Trophoblast cell (in vitro differentiated cells and primary cell): ENCODE measurements at regions not wholly inside any gene's neighbourhood (a gene's known extent, or its start where the extent isn't known, plus 50 kb on each side); places are given as distances from the start of the nearest gene placed in this dataset.
A peak's percentile ranks its signal among the peaks of the same experiment; 100 is the strongest.

Source experiments
- DNase-seq, 2 donors: peaks; one replicate each; pipeline ENCODE4 v3.0.0-alpha.2; 2016
- H2AFZ ChIP-seq: 2 replicates; pipeline ENCODE4 v1.6.1; 2013; ENCODE audit warnings: low read length, moderate library complexity, mild to moderate bottlenecking; ENCODE audit not compliant: insufficient read depth, poor library complexity
- H2AK5ac ChIP-seq: 2 replicates; pipeline ENCODE4 v1.6.1; 2013; ENCODE audit warnings: mild to moderate bottlenecking, low read length
- H2BK120ac ChIP-seq: 2 replicates; pipeline ENCODE4 v1.6.1; 2013; ENCODE audit warnings: low read length, mild to moderate bottlenecking, moderate library complexity; ENCODE audit not compliant: insufficient read depth, poor library complexity
- H2BK12ac ChIP-seq: 2 replicates; pipeline ENCODE4 v1.6.1; 2013; ENCODE audit warnings: mild to moderate bottlenecking, low read length, moderate library complexity
- H2BK5ac ChIP-seq: 2 replicates; pipeline ENCODE4 v1.6.1; 2013; ENCODE audit warnings: low read length, low read depth, moderate library complexity, mild to moderate bottlenecking; ENCODE audit not compliant: poor library complexity
- H3K14ac ChIP-seq: 2 replicates; pipeline ENCODE4 v1.6.1; 2013; ENCODE audit warnings: mild to moderate bottlenecking, low read length
- H3K18ac ChIP-seq: 2 replicates; pipeline ENCODE4 v1.6.1; 2013; ENCODE audit warnings: mild to moderate bottlenecking, low read length
- H3K23ac ChIP-seq: 2 replicates; pipeline ENCODE4 v1.6.1; 2013; ENCODE audit warnings: low read length
- H3K27ac ChIP-seq: 2 replicates; pipeline ENCODE4 v1.5.1; 2013; ENCODE audit warnings: low read depth, mild to moderate bottlenecking, inconsistent platforms, low read length, moderate library complexity
- H3K27me3 ChIP-seq: 2 replicates; pipeline ENCODE4 v1.6.1; 2013; ENCODE audit warnings: inconsistent platforms, mild to moderate bottlenecking, low read length, moderate library complexity; ENCODE audit not compliant: insufficient read depth
- H3K36me3 ChIP-seq, 2 experiments: 1 replicate in 1 of 2; 2 replicates in 1 of 2; pipeline ENCODE4 v1.6.1; 2013; ENCODE audit warnings: low read length in 2 of 2, mild to moderate bottlenecking in 2 of 2, moderate library complexity in 1 of 2; ENCODE audit not compliant: insufficient read depth in 2 of 2, control insufficient read depth in 1 of 2
- H3K4ac ChIP-seq: 2 replicates; pipeline ENCODE4 v1.6.1; 2013; ENCODE audit warnings: low read depth, mild to moderate bottlenecking, low read length, moderate library complexity
- H3K4me1 ChIP-seq, 2 experiments: 1 replicate in 1 of 2; 2 replicates in 1 of 2; pipeline ENCODE4 v1.6.1; 2013; ENCODE audit warnings: low read length in 2 of 2, mild to moderate bottlenecking in 2 of 2, moderate library complexity in 1 of 2; ENCODE audit not compliant: insufficient read depth in 2 of 2, control insufficient read depth in 1 of 2
- H3K4me2 ChIP-seq: 2 replicates; pipeline ENCODE4 v1.6.1; 2013; ENCODE audit warnings: inconsistent platforms, mild to moderate bottlenecking, low read length, moderate library complexity
- H3K4me3 ChIP-seq: 2 replicates; pipeline ENCODE4 v1.5.1; 2013; ENCODE audit warnings: mild to moderate bottlenecking, low read depth, low read length, inconsistent platforms
- H3K79me1 ChIP-seq: one replicate; pipeline ENCODE4 v1.6.1; 2013; ENCODE audit warnings: low read length
- H3K79me2 ChIP-seq: 2 replicates; pipeline ENCODE4 v1.6.1; 2013; ENCODE audit warnings: low read length, mild to moderate bottlenecking; ENCODE audit not compliant: control insufficient read depth, insufficient read depth, poor library complexity
- H3K9ac ChIP-seq: 2 replicates; pipeline ENCODE4 v1.6.1; 2013; ENCODE audit warnings: mild to moderate bottlenecking, low read length
- H3K9me3 ChIP-seq: 2 replicates; pipeline ENCODE4 v1.6.1; 2013; ENCODE audit warnings: low read depth, mild to moderate bottlenecking, control low read depth, inconsistent platforms, low read length; ENCODE audit not compliant: insufficient read depth
- H4K12ac ChIP-seq: 2 replicates; pipeline ENCODE4 v1.6.1; 2013; ENCODE audit warnings: low read depth, mild to moderate bottlenecking, low read length, moderate library complexity
- H4K8ac ChIP-seq: 2 replicates; pipeline ENCODE4 v1.6.1; 2013; ENCODE audit warnings: low read depth, mild to moderate bottlenecking, low read length, moderate library complexity
- H4K91ac ChIP-seq: one replicate; pipeline ENCODE4 v1.6.1; 2013; ENCODE audit warnings: low read depth, mild to moderate bottlenecking, low read length, moderate library complexity
- WGBS: extraction: QIAGEN DNeasy Blood & Tissue Kit; methylation state at CpG from one replicate; pipeline ENCODE4 v1.1.7; 2013; ENCODE audit warnings: missing lambda C conversion rate; ENCODE audit not compliant: insufficient read length, insufficient coverage; ENCODE audit errors: extremely low coverage; 5-methylcytosine and 5-hydroxymethylcytosine counted together

GRCh38 chr5:58268268-58268667 is 191.6 kb downstream of the PLK2 start:
- H3K27ac ChIP-seq, result no peak overlapping the region
- no peak overlapping the region for H2BK12ac ChIP-seq
- no peak overlapping the region for H3K9ac ChIP-seq
- H3K23ac ChIP-seq, result no peak overlapping the region
- H3K4me1 ChIP-seq, result no peaks in the 10 kb centered on the region
- no peak overlapping the region for H3K4me3 ChIP-seq
- no peaks in the 10 kb centered on the region for H3K79me2 ChIP-seq
- no peak overlapping the region for H3K18ac ChIP-seq
- H4K8ac ChIP-seq, result no peak overlapping the region
- no peaks in the 10 kb centered on the region for H3K27me3 ChIP-seq
- no peaks in the 10 kb centered on the region for H3K36me3 ChIP-seq
- no peak for DNase-seq
- no peak overlapping the region for H3K14ac ChIP-seq
- H2BK120ac ChIP-seq, result no peak overlapping the region
- no peak overlapping the region for H4K91ac ChIP-seq
- H2AFZ ChIP-seq, result no peak overlapping the region
- no peak overlapping the region for H3K4me2 ChIP-seq
- H2AK5ac ChIP-seq, result no peak overlapping the region
- no peak overlapping the region for H4K12ac ChIP-seq
- no peaks in the 10 kb centered on the region for H3K79me1 ChIP-seq
- no peak overlapping the region for H2BK5ac ChIP-seq
- WGBS, result no CpG with 5 or more reads among the region's 4 CpGs
- no peaks in the 10 kb centered on the region for H3K9me3 ChIP-seq
- no peak overlapping the region for H3K4ac ChIP-seq

- Histone ChIP-seq H2BK120ac (no peak overlapping the region), H3K9ac (no peak overlapping the region), H3K27ac (no peak overlapping the region), H3K9me3 (no peaks in the 10 kb centered on the region), H3K36me3 (no peaks in the 10 kb centered on the region), H4K8ac (no peak overlapping the region), H2AFZ (no peak overlapping the region), H3K23ac (no peak overlapping the region), H2BK12ac (no peak overlapping the region), H2BK5ac (no peak overlapping the region), H3K14ac (no peak overlapping the region), H3K4ac (no peak overlapping the region), H2AK5ac (no peak overlapping the region), H3K79me1 (peaks cover 2% of the 10 kb centered on the region), H4K12ac (no peak overlapping the region), H3K18ac (no peak overlapping the region), H3K27me3 (no peaks in the 10 kb centered on the region), H3K4me2 (no peak overlapping the region), H3K4me1 (no peaks in the 10 kb centered on the region), H3K4me3 (no peak overlapping the region), H4K91ac (no peak overlapping the region), H3K79me2 (no peaks in the 10 kb centered on the region)
- DNase-seq, result no peak
These were observed 193.5 kb downstream of the PLK2 start for GRCh38 chr5:58266402-58266801.

- H4K8ac ChIP-seq, result no peak overlapping the region
- no peaks in the 10 kb centered on the region for H3K27me3 ChIP-seq
- no peaks in the 10 kb centered on the region for H3K36me3 ChIP-seq
- H4K91ac ChIP-seq, result no peak overlapping the region
- no peak overlapping the region for H3K9ac ChIP-seq
- H3K23ac ChIP-seq, result no peak overlapping the region
- H3K79me1 ChIP-seq, result peaks cover 5% of the 10 kb centered on the region
- no peak overlapping the region for H3K14ac ChIP-seq
- no peak overlapping the region for H2BK120ac ChIP-seq
- H4K12ac ChIP-seq, result no peak overlapping the region
- no peaks in the 10 kb centered on the region for H3K79me2 ChIP-seq
- no peak overlapping the region for H3K4me2 ChIP-seq
- no peak overlapping the region for H2BK12ac ChIP-seq
- H3K27ac ChIP-seq, result no peak overlapping the region
- no peaks in the 10 kb centered on the region for H3K9me3 ChIP-seq
- H2AFZ ChIP-seq, result no peak overlapping the region
- H2AK5ac ChIP-seq, result no peak overlapping the region
- H3K18ac ChIP-seq, result no peak overlapping the region
- no peak for DNase-seq
- no peaks in the 10 kb centered on the region for H3K4me1 ChIP-seq
- no peak overlapping the region for H2BK5ac ChIP-seq
- no CpG with 5 or more reads among the region's 4 CpGs for WGBS
- H3K4ac ChIP-seq, result no peak overlapping the region
- H3K4me3 ChIP-seq, result no peak overlapping the region
These were observed 194.5 kb downstream of the PLK2 start for GRCh38 chr5:58265246-58265930.

- H3K9me3 ChIP-seq, result no peaks in the 10 kb centered on the region
- H3K9ac ChIP-seq, result no peak overlapping the region
- H2AK5ac ChIP-seq, result no peak overlapping the region
- H3K27ac ChIP-seq, result no peak overlapping the region
- no peak overlapping the region for H3K4ac ChIP-seq
- no peak overlapping the region for H2BK5ac ChIP-seq
- H3K36me3 ChIP-seq, result no peaks in the 10 kb centered on the region
- no peak overlapping the region for H4K12ac ChIP-seq
- DNase-seq, result peak in 1 of 2 donors; percentile 44
- H3K4me2 ChIP-seq, result no peak overlapping the region
- no peak overlapping the region for H3K23ac ChIP-seq
- no peaks in the 10 kb centered on the region for H3K79me2 ChIP-seq
- no peak overlapping the region for H3K18ac ChIP-seq
- H4K8ac ChIP-seq, result no peak overlapping the region
- WGBS, result no CpG with 5 or more reads among the region's 3 CpGs
- no peak overlapping the region for H4K91ac ChIP-seq
- no peak overlapping the region for H3K14ac ChIP-seq
- H2BK120ac ChIP-seq, result no peak overlapping the region
- H3K4me3 ChIP-seq, result no peak overlapping the region
- no peak overlapping the region for H2BK12ac ChIP-seq
- H3K4me1 ChIP-seq, result peaks cover 1 to 3% of the 10 kb centered on the region in 2 experiments
- peaks cover 6% of the 10 kb centered on the region for H3K79me1 ChIP-seq
- no peak overlapping the region for H2AFZ ChIP-seq
- H3K27me3 ChIP-seq, result no peaks in the 10 kb centered on the region
These were observed 195.6 kb downstream of the PLK2 start for GRCh38 chr5:58264276-58264675.
